ENCODE measurements at regions not wholly inside any gene's neighbourhood (a gene's known extent, or its start where the extent isn't known, plus 50 kb on each side); places are given as distances from the start of the nearest gene placed in this dataset.

DNA sequence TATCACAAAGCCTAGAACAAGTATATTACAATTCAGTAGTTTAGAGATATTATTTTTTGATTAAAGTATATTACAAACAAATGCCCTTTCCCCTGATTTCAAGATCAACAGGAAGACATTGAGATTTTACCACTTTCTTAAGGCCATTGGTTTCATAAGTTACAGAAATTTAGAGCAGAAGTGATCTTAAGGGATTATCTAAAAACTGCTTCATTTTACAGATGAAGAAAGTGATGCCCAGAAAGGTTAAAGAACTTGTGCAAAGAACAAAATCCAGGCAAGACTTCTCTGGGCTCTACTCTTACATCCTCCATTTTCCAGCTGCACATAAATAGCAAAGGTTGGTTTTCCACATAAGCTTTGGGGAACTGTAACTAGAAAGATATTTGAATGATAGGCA lies 87.5 kb downstream of the DUSP6 start:
- no peak overlapping the region for H3K9ac ChIP-seq (ENCODE audit: low read length)
- H2AFZ ChIP-seq (ENCODE audit: low read depth, low read length) = no peak overlapping the region
- TF ChIP-seq MXI1 (conservative IDR thresholded peaks at IDR 0.05; ENCODE audit: poor library complexity, severe bottlenecking) (no peak), EZH2 (IDR thresholded peaks at IDR 0.05; ENCODE audit: borderline replicate concordance, insufficient read depth, low read length, poor library complexity, severe bottlenecking) (no peak), EP300 (conservative IDR thresholded peaks at IDR 0.05; ENCODE audit: poor library complexity, severe bottlenecking) (no peak), TAF1 (IDR thresholded peaks at IDR 0.05; ENCODE audit: low read depth) (no peak), POLR2AphosphoS5 (IDR thresholded peaks at IDR 0.05) (no peak), RAD21 (conservative IDR thresholded peaks at IDR 0.05) (no peak), SMC3 (conservative IDR thresholded peaks at IDR 0.05; ENCODE audit: poor library complexity) (no peak)
- TF ChIP-seq, protein P1, sequence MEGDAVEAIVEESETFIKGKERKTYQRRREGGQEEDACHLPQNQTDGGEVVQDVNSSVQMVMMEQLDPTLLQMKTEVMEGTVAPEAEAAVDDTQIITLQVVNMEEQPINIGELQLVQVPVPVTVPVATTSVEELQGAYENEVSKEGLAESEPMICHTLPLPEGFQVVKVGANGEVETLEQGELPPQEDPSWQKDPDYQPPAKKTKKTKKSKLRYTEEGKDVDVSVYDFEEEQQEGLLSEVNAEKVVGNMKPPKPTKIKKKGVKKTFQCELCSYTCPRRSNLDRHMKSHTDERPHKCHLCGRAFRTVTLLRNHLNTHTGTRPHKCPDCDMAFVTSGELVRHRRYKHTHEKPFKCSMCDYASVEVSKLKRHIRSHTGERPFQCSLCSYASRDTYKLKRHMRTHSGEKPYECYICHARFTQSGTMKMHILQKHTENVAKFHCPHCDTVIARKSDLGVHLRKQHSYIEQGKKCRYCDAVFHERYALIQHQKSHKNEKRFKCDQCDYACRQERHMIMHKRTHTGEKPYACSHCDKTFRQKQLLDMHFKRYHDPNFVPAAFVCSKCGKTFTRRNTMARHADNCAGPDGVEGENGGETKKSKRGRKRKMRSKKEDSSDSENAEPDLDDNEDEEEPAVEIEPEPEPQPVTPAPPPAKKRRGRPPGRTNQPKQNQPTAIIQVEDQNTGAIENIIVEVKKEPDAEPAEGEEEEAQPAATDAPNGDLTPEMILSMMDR (IDR thresholded peaks at IDR 0.05; ENCODE audit: poor library complexity, severe bottlenecking) = no peak
- TF ChIP-seq, protein P2, sequence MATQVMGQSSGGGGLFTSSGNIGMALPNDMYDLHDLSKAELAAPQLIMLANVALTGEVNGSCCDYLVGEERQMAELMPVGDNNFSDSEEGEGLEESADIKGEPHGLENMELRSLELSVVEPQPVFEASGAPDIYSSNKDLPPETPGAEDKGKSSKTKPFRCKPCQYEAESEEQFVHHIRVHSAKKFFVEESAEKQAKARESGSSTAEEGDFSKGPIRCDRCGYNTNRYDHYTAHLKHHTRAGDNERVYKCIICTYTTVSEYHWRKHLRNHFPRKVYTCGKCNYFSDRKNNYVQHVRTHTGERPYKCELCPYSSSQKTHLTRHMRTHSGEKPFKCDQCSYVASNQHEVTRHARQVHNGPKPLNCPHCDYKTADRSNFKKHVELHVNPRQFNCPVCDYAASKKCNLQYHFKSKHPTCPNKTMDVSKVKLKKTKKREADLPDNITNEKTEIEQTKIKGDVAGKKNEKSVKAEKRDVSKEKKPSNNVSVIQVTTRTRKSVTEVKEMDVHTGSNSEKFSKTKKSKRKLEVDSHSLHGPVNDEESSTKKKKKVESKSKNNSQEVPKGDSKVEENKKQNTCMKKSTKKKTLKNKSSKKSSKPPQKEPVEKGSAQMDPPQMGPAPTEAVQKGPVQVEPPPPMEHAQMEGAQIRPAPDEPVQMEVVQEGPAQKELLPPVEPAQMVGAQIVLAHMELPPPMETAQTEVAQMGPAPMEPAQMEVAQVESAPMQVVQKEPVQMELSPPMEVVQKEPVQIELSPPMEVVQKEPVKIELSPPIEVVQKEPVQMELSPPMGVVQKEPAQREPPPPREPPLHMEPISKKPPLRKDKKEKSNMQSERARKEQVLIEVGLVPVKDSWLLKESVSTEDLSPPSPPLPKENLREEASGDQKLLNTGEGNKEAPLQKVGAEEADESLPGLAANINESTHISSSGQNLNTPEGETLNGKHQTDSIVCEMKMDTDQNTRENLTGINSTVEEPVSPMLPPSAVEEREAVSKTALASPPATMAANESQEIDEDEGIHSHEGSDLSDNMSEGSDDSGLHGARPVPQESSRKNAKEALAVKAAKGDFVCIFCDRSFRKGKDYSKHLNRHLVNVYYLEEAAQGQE (IDR thresholded peaks at IDR 0.05; ENCODE audit: borderline replicate concordance) = no peak
- no peaks in the 10 kb centered on the region for H3K9me3 ChIP-seq (ENCODE audit: low read length)
- H3F3A ChIP-seq (ENCODE audit: insufficient read depth, low read length, poor library complexity, severe bottlenecking) = no peaks in the 10 kb centered on the region
- no peak overlapping the region for H3K27ac ChIP-seq (ENCODE audit: low read length)
- no peaks in the 10 kb centered on the region for H3K79me2 ChIP-seq (replicated peaks; ENCODE audit: insufficient read depth, low read length)
- no peak overlapping the region for H3K4me3 ChIP-seq (ENCODE audit: low read length)
- no peaks in the 10 kb centered on the region for H3K36me3 ChIP-seq (ENCODE audit: insufficient read depth, low read length)
- H3K9me2 ChIP-seq (ENCODE audit: insufficient read depth, low read length) = no peaks in the 10 kb centered on the region
- H3K27me3 ChIP-seq (ENCODE audit: insufficient read depth, low read depth, low read length) = no peaks in the 10 kb centered on the region
- no peaks in the 10 kb centered on the region for H4K20me1 ChIP-seq (ENCODE audit: insufficient read depth)
- no peak overlapping the region for H3K4me2 ChIP-seq (ENCODE audit: low read length)

DNA sequence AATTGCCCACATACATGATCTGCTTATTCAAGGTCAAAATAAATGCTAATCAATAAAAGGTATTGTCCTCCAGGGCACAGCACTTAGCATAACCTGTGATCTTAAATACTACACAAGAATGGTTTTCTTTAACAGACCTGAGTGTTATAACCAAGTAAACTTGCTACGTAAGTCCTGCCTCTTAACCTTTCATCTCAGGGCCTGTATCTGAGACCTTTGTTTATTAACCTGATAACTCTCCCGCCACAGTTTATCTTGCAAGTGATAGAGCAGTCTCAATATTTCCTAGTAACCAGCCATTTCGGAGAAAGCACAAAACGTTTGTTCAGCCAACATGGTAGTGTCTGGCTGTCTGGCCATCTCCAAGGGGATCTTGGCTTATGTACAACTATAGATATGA lies 88.4 kb downstream of the DUSP6 start:
- Histone ChIP-seq H3K27me3 (ENCODE audit: insufficient read depth, low read depth, low read length) (no peaks in the 10 kb centered on the region), H3K79me2 (replicated peaks; ENCODE audit: insufficient read depth, low read length) (no peaks in the 10 kb centered on the region), H3K36me3 (ENCODE audit: insufficient read depth, low read length) (no peaks in the 10 kb centered on the region), H3F3A (ENCODE audit: insufficient read depth, low read length, poor library complexity, severe bottlenecking) (no peaks in the 10 kb centered on the region), H2AFZ (ENCODE audit: low read depth, low read length) (no peak overlapping the region), H3K9ac (ENCODE audit: low read length) (no peak overlapping the region), H3K4me3 (ENCODE audit: low read length) (no peak overlapping the region), H3K27ac (ENCODE audit: low read length) (no peak overlapping the region), H3K9me3 (ENCODE audit: low read length) (no peaks in the 10 kb centered on the region), H3K9me2 (ENCODE audit: insufficient read depth, low read length) (no peaks in the 10 kb centered on the region), H4K20me1 (ENCODE audit: insufficient read depth) (no peaks in the 10 kb centered on the region), H3K4me2 (ENCODE audit: low read length) (no peak overlapping the region)
- TF ChIP-seq POLR2AphosphoS5 (IDR thresholded peaks at IDR 0.05) (no peak), TAF1 (IDR thresholded peaks at IDR 0.05; ENCODE audit: low read depth) (no peak), MXI1 (conservative IDR thresholded peaks at IDR 0.05; ENCODE audit: poor library complexity, severe bottlenecking) (no peak), EP300 (conservative IDR thresholded peaks at IDR 0.05; ENCODE audit: poor library complexity, severe bottlenecking) (no peak), EZH2 (IDR thresholded peaks at IDR 0.05; ENCODE audit: borderline replicate concordance, insufficient read depth, low read length, poor library complexity, severe bottlenecking) (no peak), RAD21 (conservative IDR thresholded peaks at IDR 0.05) (no peak), SMC3 (conservative IDR thresholded peaks at IDR 0.05; ENCODE audit: poor library complexity) (no peak)
- TF ChIP-seq, protein P1 (IDR thresholded peaks at IDR 0.05; ENCODE audit: poor library complexity, severe bottlenecking) = no peak
- TF ChIP-seq, protein P2 (IDR thresholded peaks at IDR 0.05; ENCODE audit: borderline replicate concordance) = no peak
